Stomach (tissue), 8 donors: ENCODE measurements at regions not wholly inside any gene's neighbourhood (a gene's known extent, or its start where the extent isn't known, plus 50 kb on each side); places are given as distances from the start of the nearest gene placed in this dataset.

Source experiments
- DNase-seq, 2 donors: peaks; one replicate each; pipeline versions ENCODE4 v3.0.0 to v3.0.0-alpha.2; 2013 to 2019
- H3K27ac ChIP-seq, 5 donors: fragments of 200-600 bp in 4 of 5; sonication (generic) in 4 of 5; one replicate each; pipeline ENCODE4 v1.5.1; 2013 to 2019; ENCODE audit warnings: mild to moderate bottlenecking in 1 of 5, moderate library complexity in 1 of 5
- H3K27me3 ChIP-seq, 3 donors: fragments of 200-600 bp; sonication (generic); one replicate each; pipeline ENCODE4 v1.5.1; 2017 to 2019; ENCODE audit warnings: mixed run types in 1 of 3
- H3K36me3 ChIP-seq, 4 donors: fragments of 200-600 bp; sonication (generic); 1 replicate in 3 of 4; 2 replicates in 1 of 4; pipeline ENCODE4 v1.5.1; 2016 to 2019
- H3K4me1 ChIP-seq, 4 donors: fragments of 200-600 bp; sonication (generic); one replicate each; pipeline ENCODE4 v1.5.1; 2016 to 2019
- H3K4me3 ChIP-seq, 4 donors: fragments of 200-600 bp; sonication (generic) in 3 of 4; one replicate each; pipeline ENCODE4 v1.5.1; 2016 to 2019; ENCODE audit warnings: mild to moderate bottlenecking in 1 of 4
- H3K9me3 ChIP-seq, 4 donors: fragments of 200-600 bp; sonication (generic); one replicate each; pipeline ENCODE4 v1.5.1; 2016 to 2019
- CTCF ChIP-seq, 7 experiments: fragments of 450-650 bp in 4 of 7; fragments of 200-600 bp in 3 of 7; sonication (generic) in 3 of 7; IDR thresholded peaks; one replicate each; pipeline ENCODE4 v1.5.1; 2016 to 2019; ENCODE audit warnings: antibody characterized with exemption in 7 of 7, control low read depth in 2 of 7, mild to moderate bottlenecking in 1 of 7
- EP300 ChIP-seq: sonication (generic); formaldehyde crosslinking; IDR thresholded peaks from one replicate; pipeline ENCODE4 v1.6.1; 2017; ENCODE audit warnings: antibody characterized with exemption
- POLR2A ChIP-seq, 4 donors: fragments of 450-650 bp; IDR thresholded peaks; one replicate each; pipeline ENCODE4 v1.6.1; 2016; ENCODE audit warnings: antibody characterized with exemption in 4 of 4, control low read depth in 2 of 4, mild to moderate bottlenecking in 1 of 4, moderate library complexity in 1 of 4
- POLR2AphosphoS5 ChIP-seq, 3 donors: sonication (generic); formaldehyde crosslinking; IDR thresholded peaks; one replicate each; pipeline ENCODE4 v1.6.1; 2016; ENCODE audit warnings: antibody characterized with exemption in 3 of 3
- WGBS, 5 donors: extraction: QIAGEN DNeasy Blood & Tissue Kit in 3 of 5; methylation state at CpG; one replicate each; pipeline versions ENCODE4 v1.1.5 to v1.1.7; 2013 to 2018; 5-methylcytosine and 5-hydroxymethylcytosine counted together
- intact Hi-C: fragments of 100-400 bp; cut with DNase I; formaldehyde crosslinking; loops from one replicate; pipeline ENCODE4 v1.15.1; 2023; ENCODE audit warnings: low total_unique reads
- donor health status: healthy with polysubstance abuse.
- donor health status: Bipolar disorder and iron deficiency.
- donor health status: healthy.

GRCh38 chr15:67992834-67993233 lies 61.3 kb upstream of the PIAS1 start:
- intact Hi-C loops, result no loop called here
- peaks cover 0 to 1% (median 0%) of the 10 kb centered on the region in 4 donors for H3K4me1 ChIP-seq
- 78 to 93% (median 85%) methylated on average over 2 of the region's 2 CpGs for WGBS, 5 donors
- no peak overlapping the region for H3K4me3 ChIP-seq
- no peaks in the 10 kb centered on the region for H3K9me3 ChIP-seq
- H3K36me3 ChIP-seq, result no peaks in the 10 kb centered on the region
- H3K27ac ChIP-seq, result no peak overlapping the region
- no peaks in the 10 kb centered on the region for H3K27me3 ChIP-seq
- TF ChIP-seq CTCF (IDR thresholded peaks at IDR 0.05) (no peak), EP300 (no peak), POLR2AphosphoS5 (IDR thresholded peaks at IDR 0.05) (no peak), POLR2A (IDR thresholded peaks at IDR 0.05) (no peak)
- DNase-seq, result peak; percentile 42 to 45

GRCh38 chr15:67997996-67998395 lies 56.1 kb upstream of the PIAS1 start:
- WGBS, 5 donors, result 87 to 100% (median 100%) methylated on average over 1 of the region's 1 CpG
- DNase-seq, result no peak
- Histone ChIP-seq H3K36me3 (no peaks in the 10 kb centered on the region), H3K27me3 (no peaks in the 10 kb centered on the region), H3K4me3 (no peak overlapping the region), H3K27ac (peak overlapping the region in 1 of 5 donors; percentile 7), H3K4me1 (peaks cover 7 to 23% (median 10%) of the 10 kb centered on the region in 4 donors), H3K9me3 (no peaks in the 10 kb centered on the region)
- intact Hi-C loops, result no loop called here
- TF ChIP-seq POLR2AphosphoS5 (IDR thresholded peaks at IDR 0.05) (no peak), POLR2A (IDR thresholded peaks at IDR 0.05) (no peak), EP300 (no peak), CTCF (IDR thresholded peaks at IDR 0.05) (no peak)

GRCh38 chr15:67998599-67999133 lies 55.4 kb upstream of the PIAS1 start:
- peak; percentile 19 to 76 for DNase-seq
- H3K4me3 ChIP-seq, result no peak overlapping the region
- H3K27me3 ChIP-seq, result no peaks in the 10 kb centered on the region
- intact Hi-C loops, result no loop called here
- TF ChIP-seq POLR2AphosphoS5 (IDR thresholded peaks at IDR 0.05) (no peak), CTCF (IDR thresholded peaks at IDR 0.05) (no peak), EP300 (no peak), POLR2A (IDR thresholded peaks at IDR 0.05) (no peak)
- peaks cover 7 to 23% (median 10%) of the 10 kb centered on the region in 4 donors for H3K4me1 ChIP-seq
- peak overlapping the region in 1 of 5 donors; percentile 7 for H3K27ac ChIP-seq
- H3K9me3 ChIP-seq, result no peaks in the 10 kb centered on the region
- 26 to 46% (median 33%) methylated on average over 6 of the region's 6 CpGs for WGBS, 5 donors
- H3K36me3 ChIP-seq, result no peaks in the 10 kb centered on the region

DNA sequence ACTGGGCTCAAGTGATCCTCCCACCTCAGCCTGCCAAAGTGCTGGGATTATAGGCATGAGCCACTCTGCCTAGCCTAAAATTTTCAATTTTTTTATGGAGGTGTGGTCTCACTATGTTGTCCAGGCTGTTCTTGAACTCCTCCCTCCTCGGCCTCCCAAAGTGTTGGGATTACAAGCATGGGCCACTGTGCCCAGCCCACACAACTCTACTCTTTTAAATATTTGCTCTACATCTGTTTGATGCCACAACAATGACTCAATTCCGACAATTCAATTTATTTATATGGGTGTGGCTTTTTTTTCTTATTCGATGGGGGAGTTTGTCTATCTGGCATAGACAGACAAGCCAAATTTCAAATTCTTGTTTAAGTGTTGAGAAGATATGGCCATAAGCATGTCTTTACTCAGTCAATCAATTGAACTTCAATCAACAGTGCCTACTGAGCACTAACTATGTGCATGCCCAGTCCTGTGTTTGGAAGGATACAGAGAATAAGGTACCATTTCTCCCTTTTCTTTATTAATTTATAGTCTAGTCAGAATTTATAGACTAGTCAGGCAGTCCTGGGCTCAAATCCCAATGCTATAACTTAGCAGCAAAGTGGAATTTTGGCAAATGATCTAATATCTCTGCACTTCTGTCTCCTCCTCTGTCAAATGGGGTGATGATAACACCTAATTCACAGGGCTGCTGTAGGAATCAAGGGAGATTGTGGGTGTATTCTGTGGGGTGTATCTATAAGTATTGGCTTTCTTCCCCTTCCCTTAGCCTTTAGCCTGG lies 54.6 kb upstream of the PIAS1 start:
- TF ChIP-seq EP300 (no peak), POLR2AphosphoS5 (IDR thresholded peaks at IDR 0.05) (no peak), CTCF (IDR thresholded peaks at IDR 0.05) (no peak), POLR2A (IDR thresholded peaks at IDR 0.05) (no peak)

More for the DNA sequence above, 54.6 kb upstream of the PIAS1 start:
- no peaks in the 10 kb centered on the region for H3K9me3 ChIP-seq
- WGBS, 5 donors, result 36 to 51% (median 46%) methylated on average over 3 of the region's 3 CpGs
- no peak for DNase-seq
- intact Hi-C loops, result no loop called here
- peaks cover 7 to 23% (median 10%) of the 10 kb centered on the region in 4 donors for H3K4me1 ChIP-seq
- H3K27ac ChIP-seq, result no peak overlapping the region
- no peaks in the 10 kb centered on the region for H3K27me3 ChIP-seq
- H3K4me3 ChIP-seq, result no peak overlapping the region
- H3K36me3 ChIP-seq, result no peaks in the 10 kb centered on the region
